ENCODE measurements at regions not wholly inside any gene's neighbourhood (a gene's known extent, or its start where the extent isn't known, plus 50 kb on each side); places are given as distances from the start of the nearest gene placed in this dataset.

- H3K27ac Mint-ChIP-seq (ENCODE audit: unreplicated experiment): no peak overlapping the region
- H3K36me3 Mint-ChIP-seq (ENCODE audit: low read depth, unreplicated experiment): no peaks in the 10 kb centered on the region
- H3K4me3 Mint-ChIP-seq (ENCODE audit: unreplicated experiment): no peak overlapping the region
- no peaks in the 10 kb centered on the region for H3K4me1 Mint-ChIP-seq (ENCODE audit: unreplicated experiment)
- no peak for TF ChIP-seq CTCF (IDR thresholded peaks at IDR 0.05; ENCODE audit: unreplicated experiment)
- DNase-seq (ENCODE audit: low spot score): no peak
- H3K27me3 Mint-ChIP-seq (ENCODE audit: unreplicated experiment): no peaks in the 10 kb centered on the region
- no peaks in the 10 kb centered on the region for H3K9me3 Mint-ChIP-seq (ENCODE audit: unreplicated experiment)
These were observed 581.5 kb upstream of the VRK2 start for GRCh38 chr2:57465067-57465466.

- TF ChIP-seq CTCF (IDR thresholded peaks at IDR 0.05; ENCODE audit: unreplicated experiment): no peak
- Mint-ChIP-seq H3K9me3 (ENCODE audit: unreplicated experiment) (no peaks in the 10 kb centered on the region), H3K27me3 (ENCODE audit: unreplicated experiment) (no peaks in the 10 kb centered on the region), H3K27ac (ENCODE audit: unreplicated experiment) (no peak overlapping the region), H3K36me3 (ENCODE audit: low read depth, unreplicated experiment) (no peaks in the 10 kb centered on the region), H3K4me3 (ENCODE audit: unreplicated experiment) (no peak overlapping the region), H3K4me1 (ENCODE audit: unreplicated experiment) (no peaks in the 10 kb centered on the region)
- DNase-seq (ENCODE audit: low spot score): no peak
These were observed 580.6 kb upstream of the VRK2 start for GRCh38 chr2:57465967-57466366.

- H3K36me3 Mint-ChIP-seq (ENCODE audit: low read depth, unreplicated experiment): no peaks in the 10 kb centered on the region
- H3K27me3 Mint-ChIP-seq (ENCODE audit: unreplicated experiment): no peaks in the 10 kb centered on the region
- DNase-seq (ENCODE audit: low spot score): no peak
- H3K4me1 Mint-ChIP-seq (ENCODE audit: unreplicated experiment): no peaks in the 10 kb centered on the region
- TF ChIP-seq CTCF (IDR thresholded peaks at IDR 0.05; ENCODE audit: unreplicated experiment): no peak
- H3K4me3 Mint-ChIP-seq (ENCODE audit: unreplicated experiment): no peak overlapping the region
- no peak overlapping the region for H3K27ac Mint-ChIP-seq (ENCODE audit: unreplicated experiment)
- no peaks in the 10 kb centered on the region for H3K9me3 Mint-ChIP-seq (ENCODE audit: unreplicated experiment)
These were observed 571.2 kb upstream of the VRK2 start for GRCh38 chr2:57475391-57475790.

DNA sequence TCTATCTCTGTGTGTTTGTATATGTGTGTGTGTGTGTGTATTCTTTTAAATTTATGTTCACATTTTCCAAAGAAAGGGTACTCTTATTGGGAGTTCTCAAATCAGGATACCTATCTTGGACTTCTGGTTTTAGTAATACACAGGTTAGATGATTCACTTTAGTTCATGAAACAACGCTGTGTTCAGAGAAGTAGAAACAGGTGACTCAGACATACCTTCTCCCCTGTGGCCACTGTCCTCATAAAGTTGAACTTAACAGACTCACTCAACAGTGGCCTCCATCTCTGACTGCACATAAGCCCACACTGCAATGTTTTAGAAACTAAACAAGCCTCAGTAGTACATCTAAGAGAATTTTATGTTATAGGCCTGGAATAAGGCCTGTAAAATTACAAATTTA, 566.6 kb upstream of the VRK2 start:
- no peak for DNase-seq (ENCODE audit: low spot score)
- Mint-ChIP-seq H3K36me3 (ENCODE audit: low read depth, unreplicated experiment) (no peaks in the 10 kb centered on the region), H3K27me3 (ENCODE audit: unreplicated experiment) (no peaks in the 10 kb centered on the region), H3K4me1 (ENCODE audit: unreplicated experiment) (no peaks in the 10 kb centered on the region), H3K9me3 (ENCODE audit: unreplicated experiment) (no peaks in the 10 kb centered on the region), H3K27ac (ENCODE audit: unreplicated experiment) (no peak overlapping the region), H3K4me3 (ENCODE audit: unreplicated experiment) (no peak overlapping the region)
- TF ChIP-seq CTCF (IDR thresholded peaks at IDR 0.05; ENCODE audit: unreplicated experiment): no peak

GRCh38 chr2:57488061-57488460, 558.5 kb upstream of the VRK2 start:
- Mint-ChIP-seq H3K9me3 (ENCODE audit: unreplicated experiment) (no peaks in the 10 kb centered on the region), H3K27ac (ENCODE audit: unreplicated experiment) (no peak overlapping the region), H3K4me1 (ENCODE audit: unreplicated experiment) (no peaks in the 10 kb centered on the region), H3K36me3 (ENCODE audit: low read depth, unreplicated experiment) (no peaks in the 10 kb centered on the region), H3K4me3 (ENCODE audit: unreplicated experiment) (no peak overlapping the region), H3K27me3 (ENCODE audit: unreplicated experiment) (no peaks in the 10 kb centered on the region)
- DNase-seq (ENCODE audit: low spot score): no peak
- no peak for TF ChIP-seq CTCF (IDR thresholded peaks at IDR 0.05; ENCODE audit: unreplicated experiment)
